Right atrium auricular region (tissue), 2 donors: ENCODE measurements at regions not wholly inside any gene's neighbourhood (a gene's known extent, or its start where the extent isn't known, plus 50 kb on each side); places are given as distances from the start of the nearest gene placed in this dataset.
A peak's percentile ranks its signal among the peaks of the same experiment; 100 is the strongest.
"Not testable (repeated sequence)": the region's sequence is repeated elsewhere in the genome, so short reads cannot be mapped to it uniquely, and the experiment has no call there.

Source experiments
- DNase-seq: peaks from one replicate; pipeline ENCODE4 v3.0.0-alpha.2; 2019; ENCODE audit warnings: low spot score
- H3K27ac ChIP-seq, 2 donors: fragments of 200-600 bp; sonication (generic); 1 replicate in 1 of 2; 2 replicates in 1 of 2; pipeline ENCODE4 v1.5.1; 2016 to 2019
- H3K27me3 ChIP-seq, 2 donors: fragments of 200-600 bp; sonication (generic); one replicate each; pipeline versions ENCODE4 v1.5.1 to v1.6.0; 2017 to 2019
- H3K36me3 ChIP-seq: fragments of 200-600 bp; sonication (generic); one replicate; pipeline ENCODE4 v1.5.1; 2016
- H3K4me1 ChIP-seq, 2 donors: fragments of 200-600 bp; sonication (generic); one replicate each; pipeline versions ENCODE4 v1.5.1 to v1.6.0; 2017 to 2019
- H3K4me3 ChIP-seq, 2 donors: fragments of 200-600 bp; sonication (generic); 1 replicate in 1 of 2; 2 replicates in 1 of 2; pipeline ENCODE4 v1.5.1; 2017 to 2019; ENCODE audit warnings: mild to moderate bottlenecking in 1 of 2, moderate library complexity in 1 of 2
- H3K9me3 ChIP-seq, 2 donors: fragments of 200-600 bp; sonication (generic); one replicate each; pipeline ENCODE4 v1.5.1; 2019

DNA sequence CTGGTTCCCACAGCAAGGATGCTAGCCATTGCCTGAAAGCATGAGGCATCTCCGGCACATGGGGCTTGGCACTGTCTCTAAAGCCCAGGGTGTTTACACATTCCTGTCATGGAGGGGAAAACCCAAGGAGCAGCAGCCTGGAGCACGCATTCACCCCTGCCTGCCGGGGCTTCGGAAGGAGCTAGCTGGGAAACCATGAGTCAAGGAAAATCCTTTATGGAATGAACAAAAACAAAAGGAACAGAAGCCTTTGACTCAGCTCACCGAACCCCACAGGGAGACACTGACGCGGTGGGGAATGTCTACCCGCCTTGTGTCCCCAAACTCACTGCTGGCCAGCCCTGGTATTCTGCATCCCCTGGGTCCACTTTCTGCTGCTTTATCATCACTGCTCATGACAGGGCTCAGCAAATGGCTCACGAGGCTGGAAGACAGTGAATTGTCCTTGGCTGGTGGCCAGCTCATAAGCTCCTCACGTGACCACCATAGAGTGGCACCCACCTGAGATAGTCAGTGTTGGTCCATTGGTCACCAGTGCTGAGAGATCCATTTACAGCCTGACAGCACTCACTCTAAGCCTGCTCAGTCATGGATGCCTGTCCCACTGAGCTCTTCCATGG, 137.2 kb downstream of the NPIPB11 start:
- H3K36me3 ChIP-seq, DNase-seq, H3K27ac ChIP-seq, H3K27me3 ChIP-seq, H3K9me3 ChIP-seq, H3K4me3 ChIP-seq: not testable (repeated sequence)
- peaks cover 0 to 19% of the 10 kb centered on the region in 2 donors for H3K4me1 ChIP-seq

DNA sequence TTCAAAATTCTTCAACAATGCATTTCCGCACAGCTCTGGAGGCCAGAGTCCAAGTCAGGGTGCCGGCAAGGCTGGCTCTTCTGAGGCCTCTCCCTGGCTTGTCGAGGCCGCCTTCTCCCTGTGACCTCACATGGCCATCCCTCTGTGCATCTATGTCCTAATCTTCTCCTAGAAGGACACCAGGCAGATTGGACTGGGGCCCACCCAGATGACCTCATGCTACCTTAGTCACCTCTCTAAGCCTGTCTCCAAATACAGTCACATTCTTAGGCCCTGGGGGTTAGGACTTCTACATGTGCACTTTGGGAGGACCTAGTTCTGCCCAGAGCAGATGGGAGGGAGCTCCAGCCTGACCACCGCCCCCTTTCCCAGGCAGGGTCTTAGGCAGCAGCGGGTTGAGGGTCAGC, 137.7 kb downstream of the NPIPB11 start:
- H3K4me3 ChIP-seq, H3K9me3 ChIP-seq, H3K27me3 ChIP-seq, H3K36me3 ChIP-seq, H3K27ac ChIP-seq: not testable (repeated sequence)
- peak; percentile 89 for DNase-seq
- peaks cover 0 to 24% of the 10 kb centered on the region in 2 donors for H3K4me1 ChIP-seq

DNA sequence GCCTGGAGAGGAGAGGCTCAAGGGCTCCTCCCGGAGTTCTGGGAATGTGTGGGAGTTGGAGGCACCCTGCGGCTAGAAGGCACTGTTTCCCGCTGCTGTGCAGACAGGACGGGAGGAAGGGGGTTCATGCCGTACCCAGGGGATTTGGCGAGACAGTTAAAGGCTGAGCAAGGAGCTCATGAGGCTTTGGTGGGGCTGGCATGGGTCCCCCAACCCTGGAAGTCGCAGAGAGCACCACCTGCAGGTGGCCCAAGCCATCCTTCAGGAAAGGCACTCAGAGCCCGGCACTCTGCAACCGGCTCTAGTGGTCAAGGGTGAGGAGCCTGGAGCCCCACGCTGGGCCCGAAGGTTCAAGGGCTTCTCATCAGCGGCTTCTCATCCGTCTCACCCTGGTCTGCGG, 138.2 kb downstream of the NPIPB11 start:
- H3K27me3 ChIP-seq, H3K27ac ChIP-seq, H3K36me3 ChIP-seq, H3K4me3 ChIP-seq, H3K9me3 ChIP-seq, DNase-seq: not testable (repeated sequence)
- H3K4me1 ChIP-seq, result peaks cover 0 to 26% of the 10 kb centered on the region in 2 donors

DNA sequence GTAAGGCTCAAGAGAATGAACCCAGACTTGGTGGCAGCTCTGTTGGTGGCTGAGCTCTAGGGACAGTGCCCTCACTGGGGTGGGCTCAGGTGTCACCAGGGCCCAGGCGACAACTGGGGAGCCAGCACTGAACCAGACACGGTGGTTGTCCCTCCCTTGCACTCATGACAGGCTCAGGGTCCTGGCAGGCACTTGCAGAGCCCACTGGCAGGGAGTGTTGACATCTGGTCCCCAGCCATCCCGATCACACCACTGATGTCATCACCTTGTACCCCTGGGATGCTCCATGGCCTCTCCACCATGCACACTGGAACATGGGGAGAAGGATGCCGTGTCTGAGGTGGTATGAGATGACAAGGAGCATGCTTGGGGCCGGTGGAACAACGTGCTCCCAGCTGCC, 138.6 kb downstream of the NPIPB11 start:
- not testable (repeated sequence) for H3K9me3 ChIP-seq, DNase-seq, H3K36me3 ChIP-seq, H3K4me3 ChIP-seq, H3K27ac ChIP-seq, H3K27me3 ChIP-seq
- H3K4me1 ChIP-seq, result peaks cover 0 to 28% of the 10 kb centered on the region in 2 donors

DNA sequence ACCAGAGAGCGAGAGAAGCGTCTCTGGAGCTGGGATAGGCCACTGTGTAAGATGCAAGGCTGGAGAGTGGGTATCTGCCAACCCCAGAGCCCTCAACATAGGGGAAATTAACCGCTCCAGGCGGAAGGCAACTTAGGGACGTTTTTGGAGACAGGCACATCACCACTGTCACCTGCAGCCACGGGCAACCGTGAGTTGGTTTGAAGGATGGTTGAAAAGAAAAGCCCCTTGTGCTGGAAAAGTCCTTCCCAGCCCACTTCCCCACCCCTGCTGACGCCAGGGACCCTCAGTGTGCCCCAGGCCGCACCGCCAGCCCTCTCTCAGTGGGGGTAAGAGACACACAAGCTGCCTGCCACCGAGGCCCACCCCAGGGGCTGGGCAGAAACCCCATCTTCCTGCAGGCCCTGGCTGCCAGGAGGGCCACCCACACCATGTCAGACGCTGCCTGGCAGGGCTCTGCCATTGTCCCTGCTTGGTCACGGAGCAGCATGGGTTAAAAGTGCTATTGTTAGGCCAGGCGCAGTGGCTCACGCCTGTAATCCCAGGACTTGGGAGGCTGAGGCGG, 139.4 kb downstream of the NPIPB11 start:
- not testable (repeated sequence) for DNase-seq, H3K4me3 ChIP-seq, H3K27me3 ChIP-seq, H3K9me3 ChIP-seq, H3K36me3 ChIP-seq
- H3K4me1 ChIP-seq, result peaks cover 0 to 35% of the 10 kb centered on the region in 2 donors
- H3K27ac ChIP-seq, result peak overlapping the region; percentile 43 to 66

DNA sequence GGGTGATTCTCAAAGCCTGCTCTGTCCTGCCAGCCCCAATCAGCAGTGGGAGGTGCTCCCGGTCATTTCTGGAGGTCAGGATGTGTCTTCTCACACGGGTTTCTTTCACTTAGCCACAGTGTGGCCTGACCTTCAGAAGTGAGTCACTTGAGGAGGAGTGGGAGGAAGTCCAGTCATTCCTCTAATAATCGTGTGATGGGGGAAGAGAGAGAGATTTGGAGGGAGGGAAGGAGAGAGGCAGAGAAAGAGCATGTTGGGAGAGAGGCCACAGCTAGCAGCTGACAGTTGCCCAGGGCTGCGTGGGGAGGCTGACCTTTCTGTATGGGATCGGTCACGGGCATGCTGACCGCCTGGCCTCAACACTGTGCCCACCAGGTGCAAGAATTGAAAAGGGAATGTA, 139.9 kb downstream of the NPIPB11 start:
- not testable (repeated sequence) for H3K4me3 ChIP-seq, DNase-seq, H3K27me3 ChIP-seq, H3K36me3 ChIP-seq, H3K9me3 ChIP-seq
- H3K4me1 ChIP-seq, result peaks cover 0 to 36% of the 10 kb centered on the region in 2 donors
- peak overlapping the region; percentile 43 to 66 for H3K27ac ChIP-seq

DNA sequence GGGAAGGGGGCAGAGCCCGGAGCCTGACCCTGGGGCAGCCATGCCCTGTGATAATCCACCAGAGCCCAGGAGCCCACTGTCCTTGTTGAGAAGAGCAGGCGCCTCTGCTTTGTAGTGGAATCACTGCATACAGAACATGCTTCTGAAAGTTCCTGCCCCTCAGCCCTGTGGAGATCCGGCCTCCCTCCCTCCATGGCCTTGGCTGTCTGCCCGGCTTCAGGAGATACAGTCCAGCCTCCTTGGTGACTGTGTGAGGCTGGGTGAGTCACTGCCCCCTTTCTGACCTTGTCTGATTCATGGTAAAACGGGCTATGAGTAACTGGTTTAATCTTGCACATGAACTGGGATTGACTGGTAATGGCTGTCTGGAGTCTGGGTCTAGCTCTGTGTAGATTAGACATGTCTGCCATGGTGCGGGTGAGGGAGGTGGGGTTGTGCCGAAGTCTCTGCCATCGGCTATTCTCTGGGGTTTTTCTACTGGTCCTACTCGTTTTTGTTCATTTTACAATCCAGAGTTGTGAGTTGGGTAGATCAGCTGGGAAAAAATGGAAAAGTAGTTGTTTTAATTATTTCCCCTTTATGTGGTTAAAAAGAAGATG, 141.2 kb downstream of the NPIPB11 start:
- H3K36me3 ChIP-seq, H3K9me3 ChIP-seq, H3K27me3 ChIP-seq, H3K4me3 ChIP-seq: not testable (repeated sequence)
- peaks cover 0 to 34% of the 10 kb centered on the region in 2 donors for H3K4me1 ChIP-seq
- peak; percentile 98 for DNase-seq
- H3K27ac ChIP-seq, result peak overlapping the region; percentile 77 to 90

DNA sequence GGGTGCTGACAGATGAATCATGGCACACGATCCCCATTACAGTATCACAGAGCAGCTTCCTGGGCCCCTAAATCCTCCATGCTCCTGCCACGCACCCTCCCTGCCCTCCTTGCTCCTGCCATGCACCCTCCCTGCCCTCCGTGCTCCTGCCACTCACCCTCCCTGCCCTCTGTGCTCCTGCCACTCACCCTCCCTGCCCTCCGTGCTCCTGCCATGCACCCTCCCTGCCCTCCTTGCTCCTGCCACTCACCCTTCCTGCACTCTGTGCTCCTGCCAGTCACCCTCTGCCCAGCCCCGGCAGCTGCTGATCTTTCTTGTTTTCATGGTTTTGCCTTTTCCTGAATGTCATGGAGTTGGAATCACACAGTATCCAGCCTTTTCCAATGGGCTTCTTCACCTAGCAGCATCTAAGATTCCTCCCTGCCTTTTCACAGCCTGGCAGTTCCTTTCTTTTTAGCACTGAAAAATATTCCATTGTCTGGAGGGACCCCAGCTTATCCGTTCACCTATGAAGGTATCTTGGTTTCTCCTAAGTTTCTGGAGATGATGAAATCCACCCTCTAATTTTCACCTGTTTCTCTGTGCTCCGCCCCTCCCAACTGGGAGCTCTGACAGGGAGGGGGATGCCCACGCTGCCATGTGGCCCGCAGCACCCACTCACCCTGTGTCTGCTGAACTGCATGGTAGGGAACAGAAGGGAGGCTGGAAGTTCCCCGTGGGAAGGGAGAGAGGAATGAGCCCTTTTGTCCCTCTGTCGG, 142.3 kb downstream of the NPIPB11 start:
- H3K9me3 ChIP-seq, H3K36me3 ChIP-seq, H3K27me3 ChIP-seq, H3K4me3 ChIP-seq, DNase-seq: not testable (repeated sequence)
- peak overlapping the region; percentile 77 to 90 for H3K27ac ChIP-seq
- H3K4me1 ChIP-seq, result peaks cover 0 to 45% of the 10 kb centered on the region in 2 donors

DNA sequence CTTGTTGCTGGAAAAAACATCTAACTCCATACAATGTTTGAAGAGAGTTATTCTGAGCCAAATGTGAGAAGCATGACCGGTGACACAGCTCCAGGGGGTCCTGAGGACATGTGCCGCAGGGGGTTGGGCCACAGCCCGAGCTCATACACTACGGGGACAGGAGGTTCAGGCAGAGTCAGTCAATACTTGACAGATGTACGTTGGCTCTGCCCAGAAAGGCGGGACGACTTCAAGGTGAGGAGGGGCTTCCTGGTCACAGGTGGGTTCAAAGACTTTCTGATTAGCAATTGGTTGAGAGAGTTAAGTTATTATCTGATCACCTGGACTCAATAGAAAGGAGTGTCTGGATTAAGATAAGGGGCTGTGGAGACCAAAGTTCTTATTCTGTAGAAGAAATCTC, 143.8 kb downstream of the NPIPB11 start:
- H3K27ac ChIP-seq, result peak overlapping the region; percentile 82 to 85
- H3K9me3 ChIP-seq, H3K4me3 ChIP-seq, H3K27me3 ChIP-seq, H3K36me3 ChIP-seq, DNase-seq: not testable (repeated sequence)
- peaks cover 0 to 48% of the 10 kb centered on the region in 2 donors for H3K4me1 ChIP-seq

DNA sequence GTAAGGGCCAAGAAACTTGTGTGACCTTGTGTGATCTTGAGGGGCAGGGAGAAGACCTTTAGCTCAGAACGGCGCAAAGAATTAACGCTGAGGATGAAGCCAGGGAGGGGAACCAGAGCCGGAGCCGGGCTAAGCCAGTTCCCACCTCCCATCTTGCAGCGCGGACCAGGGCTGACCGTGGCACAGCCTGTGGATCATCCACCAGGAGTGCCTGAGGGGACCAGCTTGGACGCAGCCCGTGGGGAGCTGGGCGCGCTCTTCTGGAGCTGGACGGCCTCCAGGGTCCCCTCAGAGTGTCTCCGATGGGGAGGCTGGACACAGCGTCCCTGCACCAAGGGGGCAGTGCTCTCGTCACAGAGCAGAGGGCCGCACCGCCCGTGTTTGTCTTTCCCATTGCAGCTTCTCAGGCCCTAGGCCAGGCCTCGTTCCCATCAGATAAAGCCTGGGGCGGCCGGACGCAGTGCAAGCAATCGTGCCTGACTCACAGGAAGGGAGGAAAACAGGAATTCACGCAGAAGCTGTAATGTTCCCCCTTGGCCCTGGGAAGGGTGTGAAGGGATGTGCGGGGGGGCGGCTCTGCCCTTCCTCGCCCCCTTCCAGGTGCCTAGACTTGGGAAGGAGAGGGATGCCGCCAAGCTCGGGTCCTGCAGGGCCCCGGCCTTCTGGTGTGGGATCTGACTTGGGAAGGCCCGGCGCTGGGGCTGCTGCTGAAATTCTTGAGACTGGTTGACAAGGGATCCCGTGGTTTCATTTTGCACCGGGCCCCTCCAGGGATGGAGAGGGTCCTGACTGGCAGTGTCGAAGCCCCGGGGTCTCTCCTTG, 144.9 kb downstream of the NPIPB11 start:
- not testable (repeated sequence) for H3K36me3 ChIP-seq, H3K9me3 ChIP-seq, H3K27me3 ChIP-seq, DNase-seq
- H3K27ac ChIP-seq, result peak overlapping the region; percentile 82 to 85
- H3K4me1 ChIP-seq, result peaks cover 0 to 49% of the 10 kb centered on the region in 2 donors
- H3K4me3 ChIP-seq, result peak overlapping the region; percentile 7 to 28

DNA sequence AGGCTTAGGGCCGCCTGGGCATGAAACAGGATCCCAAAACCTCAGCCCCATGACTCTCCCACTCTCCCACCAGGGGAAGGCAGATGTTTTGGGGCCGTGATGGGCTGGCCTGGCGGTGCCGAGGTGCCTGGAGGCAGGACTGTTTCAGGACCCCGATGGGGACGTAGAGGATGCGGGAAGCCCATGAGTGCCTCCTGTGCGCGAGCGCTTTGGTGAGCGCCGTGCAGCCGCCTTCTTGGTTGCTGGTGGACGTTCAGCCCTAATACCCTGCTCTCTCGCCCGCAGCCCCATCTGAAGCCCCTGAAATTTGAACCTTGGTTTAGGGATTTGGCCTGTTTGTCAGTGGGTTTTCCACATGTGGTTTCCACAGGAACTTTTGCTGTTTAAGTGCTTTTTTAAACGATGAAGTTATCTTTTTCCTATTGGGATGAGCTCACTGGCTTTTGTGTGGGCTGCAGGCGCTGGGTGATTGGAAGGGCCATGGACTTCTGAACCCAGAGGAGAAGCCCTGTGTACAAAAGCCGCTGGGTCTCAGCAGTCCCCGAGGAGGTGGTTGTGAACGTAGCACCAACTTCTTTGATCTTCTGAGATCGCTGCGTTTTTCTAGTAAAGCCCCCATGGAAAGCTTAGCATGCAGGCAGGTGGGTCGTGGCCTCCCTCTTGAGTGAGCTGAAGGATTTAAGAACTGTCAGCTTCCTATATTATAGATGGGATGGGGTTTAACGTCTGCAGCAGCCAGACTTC, 145.7 kb downstream of the NPIPB11 start:
- not testable (repeated sequence) for H3K36me3 ChIP-seq, H3K4me3 ChIP-seq, H3K9me3 ChIP-seq, H3K27me3 ChIP-seq, DNase-seq
- H3K27ac ChIP-seq, result peak overlapping the region; percentile 82 to 85
- peaks cover 0 to 48% of the 10 kb centered on the region in 2 donors for H3K4me1 ChIP-seq

DNA sequence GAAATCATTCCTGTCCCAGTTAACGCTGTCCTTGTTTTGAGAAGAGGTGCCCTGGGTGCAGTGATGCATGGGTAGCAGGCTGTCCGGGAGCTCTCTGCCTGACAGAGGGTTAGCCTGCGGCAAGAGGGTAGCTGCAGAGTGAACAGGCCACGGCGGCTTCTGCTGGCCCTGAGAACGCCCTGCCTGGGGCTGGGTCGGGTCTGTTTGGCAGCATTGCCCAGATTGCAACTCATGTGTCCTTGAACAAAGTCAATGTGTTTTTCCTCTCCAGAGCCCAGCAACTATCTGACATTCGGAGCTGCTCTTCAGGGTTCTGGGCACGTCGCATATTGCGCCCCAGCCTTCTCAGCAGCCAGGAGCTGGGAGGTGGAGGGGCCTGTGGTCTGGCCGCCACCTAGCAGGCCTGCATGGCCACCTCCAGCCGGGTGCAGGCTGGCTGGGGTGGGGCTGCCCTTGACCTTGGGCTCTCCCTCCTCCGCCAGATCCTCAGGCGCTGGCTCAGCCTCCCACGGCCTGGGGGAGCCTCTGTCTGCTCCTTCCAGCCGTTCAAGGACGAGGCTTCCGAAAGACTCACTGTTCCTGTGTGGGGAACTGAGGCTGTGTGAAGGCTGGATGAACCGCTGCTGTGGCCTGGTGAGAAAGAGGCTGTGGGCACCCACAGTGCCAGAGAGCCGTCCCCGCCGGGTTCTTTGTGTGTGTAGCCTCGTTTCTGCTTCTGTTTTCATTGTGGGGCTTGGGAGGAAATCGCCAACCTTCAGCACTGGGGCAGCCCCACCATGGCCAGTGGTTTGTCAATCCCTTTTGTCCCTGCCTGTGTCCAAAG, 146.7 kb downstream of the NPIPB11 start:
- peaks cover 0 to 44% of the 10 kb centered on the region in 2 donors for H3K4me1 ChIP-seq
- H3K27ac ChIP-seq, result peak overlapping the region; percentile 82 to 85
- not testable (repeated sequence) for H3K36me3 ChIP-seq, H3K9me3 ChIP-seq, DNase-seq, H3K27me3 ChIP-seq, H3K4me3 ChIP-seq
